K562 (cell line): ENCODE measurements at regions not wholly inside any gene's neighbourhood (a gene's known extent, or its start where the extent isn't known, plus 50 kb on each side); places are given as distances from the start of the nearest gene placed in this dataset.

Source experiments
- CREB1 ChIP-seq, 2 experiments: sonication (generic) in 1 of 2; formaldehyde crosslinking in 1 of 2; IDR thresholded peaks; 2 replicates each; pipeline versions ENCODE4 v1.6.1 to v1.8.0; 2012 to 2022; ENCODE audit warnings: inconsistent platforms in 1 of 2, mild to moderate bottlenecking in 1 of 2, missing genetic modification reagents in 1 of 2, moderate library complexity in 1 of 2
- CTCF ChIP-seq, 3 experiments: IDR thresholded peaks in 2 of 3; conservative IDR thresholded peaks in 1 of 3; 2 replicates each; pipeline ENCODE4 v1.5.1; 2011 to 2012; ENCODE audit warnings: low read length in 3 of 3, mild to moderate bottlenecking in 3 of 3, control low read depth in 2 of 3, improper control_type of control experiment in 1 of 3, inconsistent platforms in 1 of 3, low read depth in 1 of 3, mixed read lengths in 1 of 3, moderate library complexity in 1 of 3; ENCODE audit not compliant: insufficient read depth in 2 of 3
- ETV5 ChIP-seq: sonication (generic); formaldehyde crosslinking; IDR thresholded peaks from 2 replicates; pipeline ENCODE4 v1.4.0; 2020; ENCODE audit warnings: low read depth, mild to moderate bottlenecking, missing genetic modification reagents
- MYC ChIP-seq, 2 experiments: fragments of 250-450 bp in 1 of 2; sonication (Bioruptor Pico) in 1 of 2; IDR thresholded peaks; 2 replicates each; pipeline versions ENCODE4 v1.5.1 to v1.6.1; 2012 to 2021; ENCODE audit warnings: low read depth in 2 of 2, borderline replicate concordance in 1 of 2, improper control_type of control experiment in 1 of 2, low read length in 1 of 2, mild to moderate bottlenecking in 1 of 2, moderate library complexity in 1 of 2
- POLR2AphosphoS5 ChIP-seq: IDR thresholded peaks from 2 replicates; pipeline ENCODE4 v1.6.1; 2011; ENCODE audit warnings: mild to moderate bottlenecking, low read depth, low read length, moderate library complexity; ENCODE audit not compliant: control insufficient read depth, insufficient read depth
- YY1 ChIP-seq, 3 experiments: IDR thresholded peaks; 2 replicates each; pipeline ENCODE4 v1.6.1; 2011; ENCODE audit warnings: low read length in 2 of 3, mild to moderate bottlenecking in 2 of 3, moderate library complexity in 2 of 3, borderline replicate concordance in 1 of 3, control low read depth in 1 of 3, low read depth in 1 of 3; ENCODE audit not compliant: insufficient read depth in 3 of 3, insufficient replicate concordance in 2 of 3, control insufficient read depth in 1 of 3, insufficient read length in 1 of 3; ENCODE audit errors: extremely low read depth in 1 of 3
- TF ChIP-seq, protein P1 (sequence below): sonication (generic); formaldehyde crosslinking; IDR thresholded peaks from 2 replicates; pipeline ENCODE4 v1.8.0; 2022; ENCODE audit warnings: missing genetic modification reagents, mild to moderate bottlenecking, borderline replicate concordance
- TF ChIP-seq, protein P2 (sequence below): sonication (generic); formaldehyde crosslinking; IDR thresholded peaks from 2 replicates; pipeline ENCODE4 v1.8.1; 2023; ENCODE audit warnings: mild to moderate bottlenecking, missing genetic modification reagents, moderate library complexity

GRCh38 chr11:89660234-89660633 lies 49.9 kb upstream of the TRIM77 start:
- TF ChIP-seq, protein P1, sequence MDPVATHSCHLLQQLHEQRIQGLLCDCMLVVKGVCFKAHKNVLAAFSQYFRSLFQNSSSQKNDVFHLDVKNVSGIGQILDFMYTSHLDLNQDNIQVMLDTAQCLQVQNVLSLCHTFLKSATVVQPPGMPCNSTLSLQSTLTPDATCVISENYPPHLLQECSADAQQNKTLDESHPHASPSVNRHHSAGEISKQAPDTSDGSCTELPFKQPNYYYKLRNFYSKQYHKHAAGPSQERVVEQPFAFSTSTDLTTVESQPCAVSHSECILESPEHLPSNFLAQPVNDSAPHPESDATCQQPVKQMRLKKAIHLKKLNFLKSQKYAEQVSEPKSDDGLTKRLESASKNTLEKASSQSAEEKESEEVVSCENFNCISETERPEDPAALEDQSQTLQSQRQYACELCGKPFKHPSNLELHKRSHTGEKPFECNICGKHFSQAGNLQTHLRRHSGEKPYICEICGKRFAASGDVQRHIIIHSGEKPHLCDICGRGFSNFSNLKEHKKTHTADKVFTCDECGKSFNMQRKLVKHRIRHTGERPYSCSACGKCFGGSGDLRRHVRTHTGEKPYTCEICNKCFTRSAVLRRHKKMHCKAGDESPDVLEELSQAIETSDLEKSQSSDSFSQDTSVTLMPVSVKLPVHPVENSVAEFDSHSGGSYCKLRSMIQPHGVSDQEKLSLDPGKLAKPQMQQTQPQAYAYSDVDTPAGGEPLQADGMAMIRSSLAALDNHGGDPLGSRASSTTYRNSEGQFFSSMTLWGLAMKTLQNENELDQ (CRISPR knock-in tag): no peak
- TF ChIP-seq CTCF (IDR thresholded peaks at IDR 0.05 in 2 of 3, conservative IDR thresholded peaks at IDR 0.05 in 1 of 3; ENCODE audit: insufficient read depth in 2 of 3, low read depth in 1 of 3, low read length in 3 of 3): no peak
- TF ChIP-seq CREB1 (IDR thresholded peaks at IDR 0.05): no peak
- TF ChIP-seq CREB1 (CRISPR knock-in tag; IDR thresholded peaks at IDR 0.05): no peak
- TF ChIP-seq, protein P2, sequence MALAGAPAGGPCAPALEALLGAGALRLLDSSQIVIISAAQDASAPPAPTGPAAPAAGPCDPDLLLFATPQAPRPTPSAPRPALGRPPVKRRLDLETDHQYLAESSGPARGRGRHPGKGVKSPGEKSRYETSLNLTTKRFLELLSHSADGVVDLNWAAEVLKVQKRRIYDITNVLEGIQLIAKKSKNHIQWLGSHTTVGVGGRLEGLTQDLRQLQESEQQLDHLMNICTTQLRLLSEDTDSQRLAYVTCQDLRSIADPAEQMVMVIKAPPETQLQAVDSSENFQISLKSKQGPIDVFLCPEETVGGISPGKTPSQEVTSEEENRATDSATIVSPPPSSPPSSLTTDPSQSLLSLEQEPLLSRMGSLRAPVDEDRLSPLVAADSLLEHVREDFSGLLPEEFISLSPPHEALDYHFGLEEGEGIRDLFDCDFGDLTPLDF (CRISPR knock-in tag): no peak
- no peak for TF ChIP-seq MYC (IDR thresholded peaks at IDR 0.05; ENCODE audit: low read depth, low read length)
- no peak for TF ChIP-seq MYC (CRISPR knock-in tag; IDR thresholded peaks at IDR 0.05; ENCODE audit: borderline replicate concordance, low read depth)
- no peak for TF ChIP-seq YY1 (IDR thresholded peaks at IDR 0.05; ENCODE audit: borderline replicate concordance in 1 of 3, control insufficient read depth in 1 of 3, extremely low read depth in 1 of 3, insufficient read depth in 3 of 3, insufficient read length in 1 of 3, insufficient replicate concordance in 2 of 3, low read depth in 1 of 3, low read length in 2 of 3)
- TF ChIP-seq ETV5 (CRISPR knock-in tag): no peak
- no peak for TF ChIP-seq POLR2AphosphoS5
